ENCODE measurements at regions not wholly inside any gene's neighbourhood (a gene's known extent, or its start where the extent isn't known, plus 50 kb on each side); places are given as distances from the start of the nearest gene placed in this dataset.

GRCh38 chr16:25637236-25637635 lies 54.5 kb upstream of the HS3ST4 start:
- no peak for TF ChIP-seq CTCF (IDR thresholded peaks at IDR 0.05)
- H3K36me3 Mint-ChIP-seq (ENCODE audit: low read depth): no peaks in the 10 kb centered on the region
- H3K9me3 Mint-ChIP-seq: peaks cover 32% of the 10 kb centered on the region
- H3K4me1 Mint-ChIP-seq (ENCODE audit: low read depth): no peaks in the 10 kb centered on the region
- H3K27ac Mint-ChIP-seq: no peak overlapping the region
- DNase-seq: no peak
- no peaks in the 10 kb centered on the region; the same call in 1 of the 2 replicates for H3K27me3 Mint-ChIP-seq (ENCODE audit: insufficient read depth)
- no peak overlapping the region for H3K4me3 Mint-ChIP-seq

- Mint-ChIP-seq H3K4me3 (no peak overlapping the region), H3K27ac (no peak overlapping the region), H3K36me3 (ENCODE audit: low read depth) (no peaks in the 10 kb centered on the region), H3K9me3 (peaks cover 36% of the 10 kb centered on the region), H3K4me1 (ENCODE audit: low read depth) (no peaks in the 10 kb centered on the region), H3K27me3 (ENCODE audit: insufficient read depth) (no peaks in the 10 kb centered on the region; the same call in 1 of the 2 replicates)
- TF ChIP-seq CTCF (IDR thresholded peaks at IDR 0.05): no peak
- no peak for DNase-seq
Measured at GRCh38 chr16:25636662-25637061, 55.1 kb upstream of the HS3ST4 start.

- Mint-ChIP-seq H3K36me3 (ENCODE audit: low read depth) (no peaks in the 10 kb centered on the region), H3K4me3 (no peak overlapping the region), H3K9me3 (peaks cover 36% of the 10 kb centered on the region), H3K27me3 (ENCODE audit: insufficient read depth) (no peaks in the 10 kb centered on the region; the same call in 1 of the 2 replicates), H3K27ac (no peak overlapping the region), H3K4me1 (ENCODE audit: low read depth) (no peaks in the 10 kb centered on the region)
- TF ChIP-seq CTCF (IDR thresholded peaks at IDR 0.05): no peak
- no peak for DNase-seq
Measured at GRCh38 chr16:25635454-25635853, 56.3 kb upstream of the HS3ST4 start.

- Mint-ChIP-seq H3K36me3 (ENCODE audit: low read depth) (no peaks in the 10 kb centered on the region), H3K27ac (no peak overlapping the region), H3K4me3 (no peak overlapping the region), H3K9me3 (peaks cover 42% of the 10 kb centered on the region), H3K4me1 (ENCODE audit: low read depth) (no peaks in the 10 kb centered on the region), H3K27me3 (ENCODE audit: insufficient read depth) (no peaks in the 10 kb centered on the region; the same call in 1 of the 2 replicates)
- no peak for DNase-seq
- TF ChIP-seq CTCF (IDR thresholded peaks at IDR 0.05): no peak
Measured at GRCh38 chr16:25633549-25633948, 58.2 kb upstream of the HS3ST4 start.

- peaks cover 55% of the 10 kb centered on the region for H3K9me3 Mint-ChIP-seq
- TF ChIP-seq CTCF (IDR thresholded peaks at IDR 0.05): no peak
- H3K36me3 Mint-ChIP-seq (ENCODE audit: low read depth): no peaks in the 10 kb centered on the region
Measured at GRCh38 chr16:25628766-25629165, 63.0 kb upstream of the HS3ST4 start.

GRCh38 chr16:25627641-25628040 lies 64.1 kb upstream of the HS3ST4 start:
- no peak for TF ChIP-seq CTCF (IDR thresholded peaks at IDR 0.05)
- Mint-ChIP-seq H3K4me1 (ENCODE audit: low read depth) (no peaks in the 10 kb centered on the region), H3K36me3 (ENCODE audit: low read depth) (no peaks in the 10 kb centered on the region), H3K9me3 (peaks cover 57% of the 10 kb centered on the region), H3K27ac (no peak overlapping the region), H3K4me3 (no peak overlapping the region), H3K27me3 (ENCODE audit: insufficient read depth) (no peaks in the 10 kb centered on the region; the same call in none of the 2 replicates)
- no peak for DNase-seq

More at GRCh38 chr16:25628766-25629165, 63.0 kb upstream of the HS3ST4 start:
- no peak overlapping the region for H3K27ac Mint-ChIP-seq
- no peak overlapping the region for H3K4me3 Mint-ChIP-seq
- no peaks in the 10 kb centered on the region; the same call in none of the 2 replicates for H3K27me3 Mint-ChIP-seq (ENCODE audit: insufficient read depth)
- no peaks in the 10 kb centered on the region for H3K4me1 Mint-ChIP-seq (ENCODE audit: low read depth)
- no peak for DNase-seq

Data from HFFc6 (cell line).